Activated CD8-positive, alpha-beta T cell treated with anti-CD3 and anti-CD28 coated beads for 36 hours (primary cell): ENCODE measurements at regions not wholly inside any gene's neighbourhood (a gene's known extent, or its start where the extent isn't known, plus 50 kb on each side); places are given as distances from the start of the nearest gene placed in this dataset.

Experiments used
- ATAC-seq: fragments of 200-7000 bp; cut with Tn5 transposase; one replicate; pipeline ENCODE4 v1.10.0; 2021; ENCODE audit warnings: mild to moderate bottlenecking, moderate library complexity
- CTCF ChIA-PET: fragments of 350-600 bp; sonication (Branson Sonifier 250); formaldehyde crosslinking; loops from one replicate; lab custom pipeline; 2021; ENCODE audit warnings: antibody characterized with exemption; lab: Charles Lee
- POLR2A ChIA-PET: fragments of 350-600 bp; sonication (Branson Sonifier 250); formaldehyde crosslinking; loops from one replicate; lab custom pipeline; 2021; ENCODE audit warnings: antibody characterized with exemption; lab: Charles Lee
- DNase-seq: peaks from one replicate; pipeline ENCODE4 v3.0.0-alpha.2; 2020
- H3K27ac Mint-ChIP-seq: one replicate; pipeline ENCODE4 v1.8.0; 2021; ENCODE audit warnings: mild to moderate bottlenecking, mixed read lengths
- H3K27me3 Mint-ChIP-seq: one replicate; pipeline ENCODE4 v1.8.0; 2021; ENCODE audit warnings: mixed read lengths
- H3K36me3 Mint-ChIP-seq: one replicate; pipeline ENCODE4 v1.8.0; 2021; ENCODE audit warnings: low read depth, mixed read lengths
- H3K4me1 Mint-ChIP-seq: one replicate; pipeline ENCODE4 v1.8.0; 2021; ENCODE audit warnings: low read depth, mixed read lengths
- H3K4me3 Mint-ChIP-seq: one replicate; pipeline ENCODE4 v1.8.0; 2021; ENCODE audit warnings: mild to moderate bottlenecking, moderate library complexity, mixed read lengths
- H3K9me3 Mint-ChIP-seq: one replicate; pipeline ENCODE4 v1.8.0; 2021; ENCODE audit warnings: mixed read lengths
- intact Hi-C: fragments of 100-400 bp; cut with micrococcal nuclease; formaldehyde crosslinking; loops from one replicate; pipeline ENCODE4 v1.10.0; 2022
- TF ChIP-seq, protein P1 (sequence below): fragments of 200-600 bp; IDR thresholded peaks from one replicate; pipeline ENCODE4 v1.8.0; 2022; ENCODE audit warnings: antibody characterized with exemption, mild to moderate bottlenecking

DNA sequence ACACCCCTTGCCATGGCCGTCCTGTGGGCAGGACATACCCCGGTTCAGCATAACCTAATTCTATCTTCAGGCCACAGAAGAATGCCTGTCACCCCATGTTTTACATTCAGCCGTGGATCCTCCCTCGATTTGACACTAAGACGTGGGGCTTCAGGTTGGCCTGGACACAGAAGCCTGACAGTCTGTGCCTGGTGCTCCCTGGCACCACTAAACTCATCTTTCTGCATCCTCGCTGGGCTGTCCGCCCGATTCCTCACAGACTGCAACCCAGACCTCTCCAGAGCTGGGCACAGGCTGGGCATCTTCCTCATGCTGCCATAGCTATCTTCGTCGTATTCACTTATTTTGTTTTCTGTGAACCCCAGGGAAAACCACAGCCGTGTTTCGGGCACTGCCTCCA lies 117.8 kb upstream of the IQSEC1 start:
- Mint-ChIP-seq H3K4me3 (no peak overlapping the region), H3K27ac (no peak overlapping the region), H3K27me3 (peaks cover 3% of the 10 kb centered on the region), H3K4me1 (peaks cover 8% of the 10 kb centered on the region), H3K36me3 (no peaks in the 10 kb centered on the region), H3K9me3 (peaks cover 4% of the 10 kb centered on the region)
- DNase-seq = no peak
- ATAC-seq = no peak
- intact Hi-C loops = no loop called here
- ChIA-PET POLR2A (no interaction called here), CTCF (interaction anchor here (0.7 kb wide), 1 partner anchor 470 kb away, joined by 3 read pairs; no protein-coding TSS in a partner anchor)
- TF ChIP-seq, protein P1, sequence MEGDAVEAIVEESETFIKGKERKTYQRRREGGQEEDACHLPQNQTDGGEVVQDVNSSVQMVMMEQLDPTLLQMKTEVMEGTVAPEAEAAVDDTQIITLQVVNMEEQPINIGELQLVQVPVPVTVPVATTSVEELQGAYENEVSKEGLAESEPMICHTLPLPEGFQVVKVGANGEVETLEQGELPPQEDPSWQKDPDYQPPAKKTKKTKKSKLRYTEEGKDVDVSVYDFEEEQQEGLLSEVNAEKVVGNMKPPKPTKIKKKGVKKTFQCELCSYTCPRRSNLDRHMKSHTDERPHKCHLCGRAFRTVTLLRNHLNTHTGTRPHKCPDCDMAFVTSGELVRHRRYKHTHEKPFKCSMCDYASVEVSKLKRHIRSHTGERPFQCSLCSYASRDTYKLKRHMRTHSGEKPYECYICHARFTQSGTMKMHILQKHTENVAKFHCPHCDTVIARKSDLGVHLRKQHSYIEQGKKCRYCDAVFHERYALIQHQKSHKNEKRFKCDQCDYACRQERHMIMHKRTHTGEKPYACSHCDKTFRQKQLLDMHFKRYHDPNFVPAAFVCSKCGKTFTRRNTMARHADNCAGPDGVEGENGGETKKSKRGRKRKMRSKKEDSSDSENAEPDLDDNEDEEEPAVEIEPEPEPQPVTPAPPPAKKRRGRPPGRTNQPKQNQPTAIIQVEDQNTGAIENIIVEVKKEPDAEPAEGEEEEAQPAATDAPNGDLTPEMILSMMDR = no peak

DNA sequence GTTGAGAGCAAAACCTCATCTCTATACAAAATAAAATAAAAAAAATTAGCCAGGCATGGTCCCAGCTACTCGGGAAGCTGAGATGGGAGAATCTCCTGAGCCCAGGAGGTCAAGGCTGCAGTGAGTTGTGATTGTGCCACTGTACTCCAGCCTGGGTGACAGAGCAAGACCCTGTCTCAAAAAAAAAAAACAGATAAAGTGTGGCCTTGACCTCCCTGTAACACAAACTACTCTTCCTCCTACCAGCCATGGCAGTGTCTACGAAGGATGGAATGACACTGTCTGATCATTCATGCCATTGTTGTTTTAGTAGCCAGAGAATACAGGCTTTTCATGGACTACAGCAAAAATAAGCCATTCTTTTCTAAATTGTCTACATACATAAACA lies 117.1 kb upstream of the IQSEC1 start:
- Mint-ChIP-seq H3K9me3 (peaks cover 4% of the 10 kb centered on the region), H3K27me3 (no peaks in the 10 kb centered on the region), H3K4me1 (peaks cover 7% of the 10 kb centered on the region), H3K27ac (no peak overlapping the region), H3K36me3 (no peaks in the 10 kb centered on the region), H3K4me3 (no peak overlapping the region)
- ChIA-PET POLR2A (no interaction called here), CTCF (no interaction called here)
- TF ChIP-seq, protein P1 = no peak
- ATAC-seq (no peak), DNase-seq (no peak)
- intact Hi-C loops = no loop called here

DNA sequence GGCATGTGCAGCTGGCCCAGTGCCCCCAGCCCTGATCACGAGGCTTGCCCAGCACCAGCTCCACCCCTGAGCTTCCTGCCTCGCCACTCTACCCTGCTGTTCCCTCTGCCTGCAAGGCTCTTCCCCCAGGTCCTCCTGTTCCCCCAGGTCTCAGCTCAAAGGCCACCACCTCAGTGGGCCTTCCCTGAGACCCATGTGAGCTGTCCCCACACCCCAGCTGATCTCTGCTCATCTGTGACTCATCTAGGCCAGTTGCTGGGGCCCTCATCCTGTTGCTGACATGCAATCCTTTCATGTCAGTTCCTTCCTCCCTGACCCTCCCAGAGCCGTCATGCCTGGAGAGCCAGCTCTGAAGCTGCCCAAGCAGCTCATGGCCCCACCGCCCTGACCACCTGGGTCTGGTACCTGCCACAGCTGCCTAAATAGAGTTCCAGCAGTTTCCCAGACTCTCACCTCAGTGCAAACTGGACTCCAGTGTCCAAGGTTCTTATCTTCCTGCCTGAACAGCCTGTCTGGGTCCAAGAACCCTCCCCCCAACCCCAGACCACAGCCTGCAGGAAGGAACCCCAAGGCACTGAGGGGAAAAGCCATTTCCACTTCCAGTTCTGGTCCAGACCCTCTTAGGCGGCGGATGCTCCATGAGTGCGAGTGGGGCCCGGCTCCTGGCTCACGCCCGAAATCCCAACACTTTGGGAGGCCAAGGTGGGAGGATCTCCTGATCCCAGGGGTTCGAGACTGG lies 116.6 kb upstream of the IQSEC1 start:
- no peaks in the 10 kb centered on the region for H3K36me3 Mint-ChIP-seq
- ChIA-PET POLR2A (no interaction called here), CTCF (interaction anchor here (1.1 kb wide), 1 partner anchor 98 kb away, joined by 3 read pairs; no protein-coding TSS in a partner anchor)
- intact Hi-C loops = no loop called here
- TF ChIP-seq, protein P1 = no peak
- no peaks in the 10 kb centered on the region for H3K27me3 Mint-ChIP-seq
- H3K4me3 Mint-ChIP-seq = no peak overlapping the region
- H3K9me3 Mint-ChIP-seq = peaks cover 4% of the 10 kb centered on the region
- DNase-seq = peak; percentile 56
- H3K4me1 Mint-ChIP-seq = peaks cover 7% of the 10 kb centered on the region
- peak overlapping the region; percentile 17 for H3K27ac Mint-ChIP-seq
- peak; percentile 89 for ATAC-seq

DNA sequence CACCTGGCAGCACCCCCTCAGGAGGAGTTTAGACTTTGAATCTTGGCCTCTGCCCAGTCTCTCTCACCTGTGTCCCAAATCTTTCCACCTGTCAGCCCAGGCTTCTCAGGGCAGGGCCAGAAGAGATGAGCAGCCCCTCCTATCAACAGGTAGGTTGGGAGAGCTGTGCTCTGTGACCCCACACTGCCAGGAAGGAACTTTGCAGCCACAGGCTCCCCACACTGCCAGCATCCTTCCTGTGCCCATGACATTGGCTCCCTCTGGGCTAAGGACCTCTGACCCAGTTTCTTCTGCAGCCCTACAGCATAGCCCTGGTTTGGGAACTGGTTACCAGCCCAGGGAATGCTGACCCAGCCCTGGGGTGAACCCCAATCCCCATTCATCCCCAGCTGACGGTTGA lies 115.7 kb upstream of the IQSEC1 start:
- Mint-ChIP-seq H3K27me3 (no peaks in the 10 kb centered on the region), H3K4me3 (no peak overlapping the region), H3K27ac (no peak overlapping the region), H3K36me3 (no peaks in the 10 kb centered on the region), H3K4me1 (peaks cover 7% of the 10 kb centered on the region), H3K9me3 (peaks cover 6% of the 10 kb centered on the region)
- DNase-seq = no peak
- intact Hi-C loops = no loop called here
- TF ChIP-seq, protein P1 = no peak
- ChIA-PET POLR2A (no interaction called here), CTCF (interaction anchor here (1.1 kb wide), 1 partner anchor 97 kb away, joined by 3 read pairs; no protein-coding TSS in a partner anchor)
- ATAC-seq = no peak

DNA sequence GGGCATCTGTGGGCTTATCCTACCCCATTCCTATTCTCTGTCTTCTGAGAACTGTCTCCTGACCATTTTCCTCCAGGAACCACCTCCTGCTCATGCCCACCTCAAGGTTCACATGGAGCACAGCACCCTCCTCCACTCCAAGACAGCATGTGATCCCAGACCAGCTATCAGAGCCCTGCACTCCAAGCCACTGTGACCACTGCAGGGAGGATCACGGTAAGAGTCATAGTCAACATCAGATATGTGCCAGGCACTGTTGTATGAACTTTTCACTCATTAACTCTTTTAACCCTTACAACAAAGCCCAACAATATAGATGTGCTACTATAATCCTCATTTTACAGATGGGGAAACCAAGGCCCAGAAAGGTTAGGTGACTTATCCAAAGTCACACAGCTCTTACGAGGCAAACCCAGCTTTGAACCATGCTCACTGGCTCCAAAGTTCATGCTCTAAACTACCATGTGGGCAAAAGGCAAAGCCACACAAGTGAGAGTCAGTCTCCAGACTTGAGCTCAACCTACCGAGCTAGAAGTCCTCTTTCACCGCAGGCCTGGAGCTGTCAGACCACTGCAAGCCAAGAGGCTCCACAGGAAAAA lies 115.1 kb upstream of the IQSEC1 start:
- H3K36me3 Mint-ChIP-seq = no peaks in the 10 kb centered on the region
- intact Hi-C loops = no loop called here
- H3K27ac Mint-ChIP-seq = no peak overlapping the region
- no peaks in the 10 kb centered on the region for H3K27me3 Mint-ChIP-seq
- H3K9me3 Mint-ChIP-seq = peaks cover 6% of the 10 kb centered on the region
- H3K4me3 Mint-ChIP-seq = no peak overlapping the region
- TF ChIP-seq, protein P1 = no peak
- ATAC-seq (no peak), DNase-seq (no peak)
- H3K4me1 Mint-ChIP-seq = peaks cover 7% of the 10 kb centered on the region
- CTCF ChIA-PET = no interaction called here
- POLR2A ChIA-PET = no interaction called here
